ENCODE measurements at regions not wholly inside any gene's neighbourhood (a gene's known extent, or its start where the extent isn't known, plus 50 kb on each side); places are given as distances from the start of the nearest gene placed in this dataset.

- Mint-ChIP-seq H3K27me3 (peaks cover 12% of the 10 kb centered on the region), H3K36me3 (ENCODE audit: low read depth) (no peaks in the 10 kb centered on the region), H3K9me3 (peaks cover 5% of the 10 kb centered on the region), H3K27ac (no peak overlapping the region), H3K4me1 (ENCODE audit: low read depth) (no peaks in the 10 kb centered on the region), H3K4me3 (no peak overlapping the region)
- intact Hi-C loops (cut with micrococcal nuclease): no loop called here
- DNase-seq (no peak), ATAC-seq (no peak)
- ChIA-PET CTCF (no interaction called here), POLR2A (interaction anchor here (0.6 kb wide), 1 partner anchor 538 kb away, joined by 3 read pairs; no protein-coding TSS in a partner anchor)
- no peak for TF ChIP-seq CTCF (IDR thresholded peaks at IDR 0.05)
Measured at GRCh38 chr19:30271816-30272215, 100.4 kb upstream of the ZNF536 start.

DNA sequence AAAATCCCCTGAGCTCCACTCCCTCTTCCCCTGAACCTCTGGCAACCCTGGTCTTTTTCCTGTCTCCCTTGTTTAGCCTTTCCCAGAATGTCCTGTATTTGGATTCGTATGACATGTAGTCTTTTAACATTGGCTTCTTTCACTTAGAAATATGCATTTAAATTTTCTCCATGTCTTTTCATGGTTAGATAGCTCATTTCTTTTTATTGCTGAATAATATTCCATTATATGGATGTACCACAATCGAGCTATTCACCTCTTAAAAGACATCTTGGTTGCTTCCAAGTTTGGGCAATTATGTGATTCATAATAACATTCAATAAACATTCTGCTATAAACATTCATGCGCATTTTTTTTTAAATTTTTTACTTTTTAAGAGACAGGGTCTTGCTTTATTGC, 99.6 kb upstream of the ZNF536 start:
- POLR2A ChIA-PET: interaction anchor here (0.7 kb wide), 1 partner anchor 693 kb away, joined by 4 read pairs; no protein-coding TSS in a partner anchor
- TF ChIP-seq CTCF (IDR thresholded peaks at IDR 0.05): no peak
- peaks cover 8% of the 10 kb centered on the region for H3K27me3 Mint-ChIP-seq
- no peaks in the 10 kb centered on the region for H3K4me1 Mint-ChIP-seq (ENCODE audit: low read depth)
- ATAC-seq (no peak), DNase-seq (no peak)
- no peak overlapping the region for H3K4me3 Mint-ChIP-seq
- intact Hi-C loops (cut with micrococcal nuclease): no loop called here
- CTCF ChIA-PET: no interaction called here
- no peak overlapping the region for H3K27ac Mint-ChIP-seq
- no peaks in the 10 kb centered on the region for H3K36me3 Mint-ChIP-seq (ENCODE audit: low read depth)
- peaks cover 5% of the 10 kb centered on the region for H3K9me3 Mint-ChIP-seq

DNA sequence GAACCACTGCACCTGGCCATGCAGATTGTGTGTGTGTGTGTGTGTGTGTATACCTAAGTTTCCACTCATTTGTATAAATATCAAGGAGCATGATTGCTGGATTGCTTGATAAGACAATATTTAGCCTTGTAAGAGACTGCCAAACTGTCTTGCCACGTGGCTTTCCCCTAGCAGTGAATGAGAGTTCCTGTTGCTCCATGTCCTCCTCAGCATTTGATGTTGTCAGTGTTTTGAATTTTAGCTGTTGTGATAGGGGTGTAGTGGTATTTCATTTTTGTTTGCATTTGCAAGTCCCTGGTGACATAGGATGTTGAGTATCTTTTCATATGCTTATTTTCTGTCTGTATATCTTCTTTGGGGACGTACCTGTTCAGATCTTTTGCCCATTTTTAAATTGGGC, 99.0 kb upstream of the ZNF536 start:
- ATAC-seq: no peak
- TF ChIP-seq CTCF (IDR thresholded peaks at IDR 0.05): no peak
- ChIA-PET CTCF (no interaction called here), POLR2A (no interaction called here)
- Mint-ChIP-seq H3K27ac (no peak overlapping the region), H3K4me3 (no peak overlapping the region), H3K9me3 (peaks cover 5% of the 10 kb centered on the region), H3K4me1 (ENCODE audit: low read depth) (no peaks in the 10 kb centered on the region), H3K27me3 (peaks cover 6% of the 10 kb centered on the region), H3K36me3 (ENCODE audit: low read depth) (no peaks in the 10 kb centered on the region)
- intact Hi-C loops (cut with micrococcal nuclease): no loop called here
- DNase-seq: no peak

DNA sequence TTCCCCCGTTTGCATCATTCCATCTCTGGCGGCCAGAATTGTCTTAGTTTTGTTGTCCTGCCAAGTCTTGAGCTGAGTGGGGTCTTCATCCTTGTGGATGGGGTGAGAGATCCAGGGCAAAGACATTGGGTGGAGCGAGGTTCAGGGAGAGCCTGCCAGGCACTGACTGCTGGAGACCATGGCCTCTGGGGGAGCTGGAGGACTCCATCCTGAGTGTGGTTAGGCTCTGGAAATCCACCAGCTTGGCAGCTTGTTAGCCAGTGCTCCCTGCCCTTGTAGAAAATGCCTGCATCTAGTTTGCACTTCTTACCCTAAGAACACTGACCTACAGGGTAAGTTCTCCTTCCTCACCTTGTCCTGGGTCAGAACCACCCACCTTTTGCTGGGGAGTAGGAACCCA, 97.2 kb upstream of the ZNF536 start:
- H3K4me3 Mint-ChIP-seq: no peak overlapping the region
- no peaks in the 10 kb centered on the region for H3K36me3 Mint-ChIP-seq (ENCODE audit: low read depth)
- no peak for ATAC-seq
- ChIA-PET CTCF (no interaction called here), POLR2A (no interaction called here)
- no peak overlapping the region for H3K27ac Mint-ChIP-seq
- H3K4me1 Mint-ChIP-seq (ENCODE audit: low read depth): no peaks in the 10 kb centered on the region
- intact Hi-C loops (cut with micrococcal nuclease): no loop called here
- H3K9me3 Mint-ChIP-seq: peaks cover 5% of the 10 kb centered on the region
- DNase-seq: no peak
- no peak for TF ChIP-seq CTCF (IDR thresholded peaks at IDR 0.05)
- H3K27me3 Mint-ChIP-seq: no peaks in the 10 kb centered on the region

GRCh38 chr19:30276011-30276882, 95.9 kb upstream of the ZNF536 start:
- TF ChIP-seq CTCF (IDR thresholded peaks at IDR 0.05): no peak
- Mint-ChIP-seq H3K27ac (no peak overlapping the region), H3K4me3 (no peak overlapping the region), H3K9me3 (peaks cover 5% of the 10 kb centered on the region), H3K36me3 (ENCODE audit: low read depth) (no peaks in the 10 kb centered on the region), H3K4me1 (ENCODE audit: low read depth) (no peaks in the 10 kb centered on the region), H3K27me3 (no peaks in the 10 kb centered on the region)
- CTCF ChIA-PET: no interaction called here
- POLR2A ChIA-PET: no interaction called here
- DNase-seq: no peak
- intact Hi-C loops (cut with micrococcal nuclease): no loop called here
- ATAC-seq: no peak
